NCI-H1694 treated with DMSO at 0.1 percent for 48 hours (cell line): ENCODE measurements at regions not wholly inside any gene's neighbourhood (a gene's known extent, or its start where the extent isn't known, plus 50 kb on each side); places are given as distances from the start of the nearest gene placed in this dataset.

Experiments
- DNase-seq: peaks from one replicate; lab custom pipeline; 2025; lab: John Stamatoyannopoulos, UW

DNA sequence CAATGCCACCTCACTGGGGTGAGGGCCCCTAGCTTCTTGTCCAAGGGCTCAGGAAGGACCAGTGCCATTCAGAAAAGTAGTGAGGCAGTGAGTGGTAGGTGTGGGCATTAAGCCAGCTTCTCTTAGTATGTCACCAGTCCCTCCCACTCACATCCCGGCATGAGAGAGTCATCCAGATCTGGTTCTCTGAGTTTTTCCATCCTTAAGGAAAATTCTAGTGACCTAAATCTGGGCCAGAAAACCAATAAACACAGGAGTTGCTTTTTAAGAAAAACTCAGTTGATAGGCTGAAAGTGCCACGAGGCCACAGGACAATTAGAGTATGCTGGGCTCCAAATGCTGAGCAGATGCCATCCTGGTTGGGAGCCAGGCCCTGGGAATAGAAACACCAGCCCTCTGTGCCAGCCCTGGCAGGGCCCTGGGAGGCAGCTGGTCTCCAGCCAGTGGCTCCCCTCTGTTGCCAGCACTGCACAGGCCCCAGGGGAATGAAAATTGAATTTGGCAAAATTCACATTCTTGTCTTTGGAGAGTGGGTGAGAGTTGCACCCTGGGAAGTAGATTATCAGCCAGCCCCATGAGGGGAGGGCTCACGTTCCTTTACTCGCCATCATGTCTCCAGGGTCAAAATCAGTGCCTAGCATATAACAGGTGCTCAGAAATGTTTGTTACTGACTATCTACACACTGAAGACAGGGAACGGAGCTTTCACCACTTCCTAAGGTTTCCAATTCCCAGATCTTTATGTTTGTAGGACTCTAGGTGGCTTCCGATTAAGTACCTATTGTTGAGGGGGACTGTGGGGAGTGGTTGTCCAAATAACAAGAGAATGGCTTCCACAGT lies 52.8 kb downstream of the FAM43A start:
- peak; percentile 96 for DNase-seq

DNA sequence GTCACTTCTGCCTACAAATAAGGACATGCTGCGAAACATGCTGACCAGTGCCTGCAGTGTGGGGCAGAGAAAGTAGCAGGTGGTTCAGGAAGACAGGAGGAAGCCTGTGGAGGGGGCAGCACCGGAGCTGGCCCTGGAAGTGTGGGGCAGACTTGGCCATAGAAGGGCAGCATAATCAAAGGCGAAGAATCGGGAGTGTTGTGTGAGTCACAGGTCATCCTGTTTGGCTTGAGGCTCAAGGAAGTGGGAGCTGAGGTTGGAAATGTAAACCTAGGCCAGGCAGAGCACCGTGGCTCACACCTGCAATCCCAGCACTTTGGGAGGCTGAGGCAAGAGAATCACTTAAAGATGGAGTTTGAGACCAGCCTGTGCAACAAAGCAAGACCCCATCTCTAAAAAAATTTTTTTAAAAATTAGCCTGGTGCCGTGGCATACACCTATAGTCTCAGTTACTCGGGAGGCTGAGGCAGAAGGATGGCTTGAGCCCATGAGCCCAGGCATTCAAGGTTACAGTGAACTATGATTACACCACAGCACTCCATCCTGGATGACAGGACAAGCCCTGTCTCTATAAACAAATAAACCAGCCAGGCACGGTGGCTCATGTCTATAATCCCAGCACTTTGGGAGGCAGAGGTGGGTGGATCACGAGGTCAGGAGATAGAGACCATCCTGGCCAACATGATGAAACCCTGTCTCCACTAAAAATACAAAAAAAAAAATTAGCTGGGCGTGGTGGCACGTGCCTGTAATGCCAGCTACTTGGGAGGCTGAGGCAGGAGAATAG lies 54.0 kb downstream of the FAM43A start:
- DNase-seq = no peak

DNA sequence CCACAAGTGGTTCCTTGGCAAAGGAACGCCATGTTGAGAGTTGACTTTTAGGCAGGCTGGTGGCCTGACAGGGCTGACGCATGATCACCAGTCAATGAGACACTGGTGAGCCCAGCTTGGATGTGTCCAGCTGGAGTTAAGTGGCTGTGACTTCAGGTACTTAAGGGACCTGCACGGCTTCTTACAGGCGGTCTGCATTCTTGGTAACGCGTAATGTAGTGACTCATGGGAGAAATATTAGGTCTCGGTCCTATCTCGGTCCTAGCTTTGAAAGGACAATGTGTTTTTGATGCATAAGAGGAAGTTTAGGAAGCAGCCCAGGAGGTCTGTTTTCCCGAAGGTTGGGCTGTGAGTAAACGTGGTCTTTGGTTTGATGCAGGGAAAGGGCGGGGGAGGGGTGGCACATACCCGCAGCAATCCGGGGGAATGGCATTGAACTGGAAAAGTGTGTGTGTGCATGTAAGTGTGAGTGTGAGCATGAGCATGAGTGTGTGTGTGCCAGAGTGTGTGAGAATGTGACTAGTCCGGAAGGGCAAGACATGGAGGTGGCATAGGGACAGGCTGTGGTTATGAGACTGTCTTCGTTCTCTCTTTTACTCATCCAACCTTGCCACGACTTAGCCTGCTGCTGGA lies 55.3 kb downstream of the FAM43A start:
- no peak for DNase-seq

- no peak for DNase-seq
Measured at GRCh38 chr3:194741916-194742315, 56.2 kb downstream of the FAM43A start.

DNA sequence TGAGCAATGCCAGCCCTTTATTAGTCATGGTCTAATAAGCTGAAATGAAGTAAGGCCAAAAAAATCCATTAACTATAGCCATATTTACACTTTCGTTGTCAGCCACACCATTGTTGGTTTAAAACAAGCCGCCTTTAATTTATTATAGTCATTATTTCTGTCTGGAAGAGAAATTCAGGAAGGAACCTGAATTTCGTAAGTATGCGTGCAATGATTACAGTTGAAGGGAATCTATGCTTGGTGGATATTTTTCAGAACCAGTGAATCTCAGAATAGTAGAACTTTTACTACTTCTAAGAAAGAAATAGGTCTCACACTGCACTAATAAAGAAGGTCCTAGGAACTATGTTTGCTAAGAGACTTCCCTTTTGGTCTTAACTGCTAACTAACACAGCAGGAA lies 59.1 kb downstream of the FAM43A start:
- no peak for DNase-seq

- DNase-seq = no peak
Measured at GRCh38 chr3:194745422-194746184, 59.9 kb downstream of the FAM43A start.

DNA sequence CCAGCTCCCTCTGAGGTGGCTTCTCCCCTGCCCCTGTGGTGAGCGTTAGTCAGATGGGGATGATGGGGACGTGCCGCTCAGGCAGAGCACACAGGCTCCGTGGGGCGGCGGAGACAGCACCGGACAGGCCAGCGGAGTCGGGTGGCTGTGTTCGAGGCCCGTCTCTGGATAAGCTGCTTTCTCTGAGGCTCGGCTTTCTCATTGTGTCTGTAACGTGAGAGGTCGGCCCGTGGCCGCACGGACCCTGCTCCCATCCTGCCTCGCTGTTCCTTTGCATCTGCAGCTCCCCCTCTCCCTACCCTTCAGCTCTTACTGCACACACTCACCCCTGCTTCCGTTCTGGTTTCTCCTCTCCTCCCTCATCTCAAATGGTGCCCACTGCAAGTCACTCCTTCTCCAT lies 62.5 kb downstream of the FAM43A start:
- DNase-seq = no peak

DNA sequence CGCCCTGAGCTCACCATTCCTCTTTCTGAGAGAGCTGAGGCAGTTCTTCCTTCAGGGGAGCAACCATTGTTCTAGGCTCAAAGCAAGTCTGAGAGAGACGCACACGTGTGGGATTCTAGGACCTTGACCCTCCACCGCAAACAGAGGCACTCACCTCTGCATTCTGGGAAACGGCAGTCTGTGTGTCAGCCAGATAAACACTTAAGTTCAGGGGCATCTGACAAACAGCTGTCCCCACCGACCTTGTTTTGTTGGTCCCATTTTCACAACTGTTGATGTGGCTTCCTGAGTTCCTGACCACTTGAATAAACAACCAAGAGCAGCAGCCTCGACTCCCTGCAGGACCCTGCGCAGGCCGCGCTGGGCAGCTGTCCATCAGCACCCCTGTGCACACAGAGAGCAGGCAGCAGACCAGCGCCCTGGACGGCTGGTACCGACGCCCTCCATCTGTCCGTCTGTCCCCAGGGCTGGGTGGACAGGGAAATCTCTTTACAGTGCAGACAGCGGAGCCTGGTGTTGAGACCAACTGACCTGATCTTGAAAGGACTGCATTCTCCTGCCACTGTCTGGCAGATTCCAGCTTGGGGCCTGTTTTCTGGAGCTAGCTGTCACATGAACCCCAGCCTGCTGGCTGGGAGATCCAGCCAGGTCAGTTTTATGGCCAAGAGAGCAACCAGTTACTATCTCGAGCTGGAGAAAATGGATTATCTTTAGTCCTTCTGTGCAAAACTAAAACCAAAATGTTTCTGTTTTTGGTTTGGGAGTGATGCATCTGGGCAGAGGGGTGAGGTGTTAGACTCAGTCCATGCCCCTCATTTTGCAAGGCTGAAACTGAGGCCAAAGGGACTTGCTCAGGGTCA lies 64.2 kb downstream of the FAM43A start:
- DNase-seq = no peak

DNA sequence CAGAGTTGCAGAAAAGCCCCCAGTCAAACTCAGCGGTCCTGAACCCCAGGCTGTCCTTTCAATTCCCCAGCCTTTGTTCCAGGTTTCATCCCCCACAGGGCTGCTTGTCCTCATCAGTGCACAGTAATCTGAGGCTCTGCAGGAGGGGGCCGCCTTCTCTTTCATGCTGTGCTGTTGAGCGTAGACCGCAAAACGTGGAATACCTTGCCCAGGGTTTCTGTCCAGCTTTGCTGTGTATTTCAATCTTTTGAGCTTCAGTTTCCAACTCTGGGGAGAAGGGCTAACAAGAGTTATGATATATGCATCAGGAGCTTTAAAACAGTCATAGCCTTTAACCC lies 64.8 kb downstream of the FAM43A start:
- DNase-seq = no peak

DNA sequence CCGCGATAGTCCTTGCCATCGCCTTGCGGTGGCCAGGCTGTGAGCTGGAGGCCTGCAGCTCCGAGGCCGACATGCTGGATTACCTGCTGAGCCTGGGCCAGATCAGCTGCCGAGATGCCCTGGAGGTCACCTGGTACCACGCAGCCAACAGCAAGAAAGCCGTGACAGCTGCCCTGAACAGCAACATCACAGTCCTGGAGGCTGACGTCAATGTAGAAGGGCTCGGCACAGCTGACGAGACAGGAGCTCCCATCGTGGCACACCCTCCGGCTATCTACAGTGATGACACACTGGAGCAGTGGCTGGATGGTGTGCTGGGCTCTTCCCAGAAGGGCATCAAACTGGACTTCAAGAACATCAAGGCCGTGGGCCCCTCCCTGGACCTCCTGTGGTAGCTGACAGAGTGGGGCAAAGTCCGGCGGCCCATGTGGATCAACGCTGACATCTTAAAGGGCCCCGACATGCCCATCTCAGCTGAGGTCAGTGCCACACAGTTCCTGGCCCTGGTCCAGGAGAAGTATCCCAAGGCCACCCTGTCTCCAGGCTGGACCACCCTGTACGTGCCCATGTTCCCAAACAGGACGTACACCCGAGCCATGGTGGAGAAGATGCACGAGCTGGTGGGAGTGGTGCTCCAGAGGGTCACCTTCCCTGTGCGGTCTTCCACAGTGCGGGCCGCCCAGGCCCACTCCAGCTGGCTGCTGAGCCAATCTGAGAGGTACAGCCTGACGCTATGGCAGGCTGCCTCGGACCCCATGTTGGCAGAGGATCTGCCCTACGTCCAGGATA lies 70.2 kb downstream of the FAM43A start:
- no peak for DNase-seq

GRCh38 chr3:194756460-194756779 lies 70.7 kb downstream of the FAM43A start:
- DNase-seq = no peak

DNA sequence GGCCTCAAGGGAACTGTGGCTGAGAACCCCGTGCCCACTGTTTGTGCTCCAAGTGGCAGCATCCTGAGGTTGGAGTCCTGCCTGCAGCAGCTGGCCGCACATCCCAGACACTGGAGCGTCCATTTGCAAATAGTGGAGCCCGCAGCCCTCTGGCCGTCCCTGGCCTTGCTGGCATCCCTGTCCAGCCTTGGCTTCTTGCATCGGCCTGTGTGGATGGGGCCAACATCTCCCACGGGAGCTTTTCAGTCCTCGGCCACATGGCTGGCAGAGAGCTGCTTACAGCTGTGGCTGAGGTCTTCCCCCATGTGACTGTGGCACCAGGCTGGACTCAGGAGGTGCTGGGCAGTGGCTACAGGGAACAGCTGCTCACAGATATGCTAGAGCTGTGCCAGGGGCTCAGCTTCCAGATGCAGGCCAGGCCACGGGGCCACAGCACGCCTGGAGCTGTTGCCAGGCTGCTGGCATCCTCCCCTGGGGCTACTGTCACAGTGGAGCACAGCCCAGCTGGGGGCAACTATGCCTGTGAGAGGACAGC lies 71.2 kb downstream of the FAM43A start:
- DNase-seq = no peak

DNA sequence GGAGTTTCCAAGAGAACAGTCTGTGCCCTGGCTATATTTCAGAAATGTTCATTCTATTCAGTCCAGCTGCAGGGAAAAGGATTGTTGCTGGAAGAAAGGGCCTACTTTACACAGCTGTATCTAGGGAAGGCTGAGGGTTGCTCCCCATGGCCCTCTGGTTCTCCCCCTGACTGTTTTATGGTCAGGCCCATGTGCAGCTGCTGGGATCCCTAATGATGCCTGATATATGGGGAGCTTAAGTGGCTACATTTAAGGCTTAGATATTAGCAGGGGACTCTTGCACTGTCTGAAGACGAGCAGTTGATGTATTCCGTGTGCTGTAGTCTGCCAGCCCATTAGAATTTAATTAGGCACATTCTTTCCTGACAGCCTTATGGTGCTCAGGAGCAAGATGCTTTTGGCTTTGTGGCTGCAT lies 72.0 kb downstream of the FAM43A start:
- peak; percentile 34 for DNase-seq

GRCh38 chr3:194758716-194759115 lies 73.0 kb downstream of the FAM43A start:
- peak; percentile 35 for DNase-seq

DNA sequence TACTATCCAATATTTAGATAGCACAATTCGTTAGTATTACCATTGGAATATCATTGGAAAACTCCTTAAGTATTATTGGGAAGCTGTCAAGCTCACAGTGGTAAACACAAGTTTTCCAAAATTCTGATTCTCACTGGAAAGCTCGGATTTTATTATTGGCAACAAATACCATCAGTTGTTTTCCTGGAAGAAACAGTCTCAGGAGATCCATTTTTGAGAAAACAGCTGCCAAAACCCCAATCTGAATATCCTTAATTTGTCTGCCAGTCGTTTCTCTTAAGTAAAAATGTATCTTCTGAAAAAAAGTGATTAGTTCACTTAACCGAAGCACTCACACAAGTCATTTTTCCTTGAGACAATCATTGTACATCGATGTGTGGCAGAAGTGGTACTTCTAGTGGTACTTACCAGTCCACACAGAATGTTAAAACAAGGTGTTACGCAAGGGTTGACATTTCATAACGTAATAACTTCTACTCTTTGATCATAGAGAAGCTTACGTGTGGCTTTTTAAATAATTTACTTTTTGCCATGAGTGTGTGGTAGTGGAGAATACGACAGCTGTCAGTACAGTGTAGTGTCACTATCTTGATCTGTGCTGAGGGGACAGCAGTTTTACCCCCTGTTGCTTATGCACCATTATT lies 74.9 kb downstream of the FAM43A start:
- DNase-seq = no peak

GRCh38 chr3:194761384-194761783 lies 75.7 kb downstream of the FAM43A start:
- no peak for DNase-seq

DNA sequence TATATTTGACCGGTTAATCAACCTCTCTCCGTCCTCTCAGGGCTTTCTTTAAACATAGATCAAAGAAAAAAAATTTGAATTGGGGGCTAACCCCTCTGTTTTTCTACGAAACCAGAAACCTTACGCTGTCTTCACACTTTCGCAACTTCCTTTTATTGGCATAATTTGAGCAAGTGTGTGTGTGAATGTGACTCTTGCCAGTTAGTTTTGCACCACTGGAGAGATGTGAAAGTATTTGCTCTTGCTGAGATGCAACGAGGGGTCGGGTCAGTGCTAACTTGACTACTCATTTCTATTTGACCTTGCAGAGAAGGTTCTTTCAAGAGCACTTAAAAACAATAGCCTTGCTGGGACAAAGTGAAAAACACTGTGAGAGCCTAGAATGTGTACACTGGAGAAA lies 81.2 kb downstream of the FAM43A start:
- DNase-seq = no peak

DNA sequence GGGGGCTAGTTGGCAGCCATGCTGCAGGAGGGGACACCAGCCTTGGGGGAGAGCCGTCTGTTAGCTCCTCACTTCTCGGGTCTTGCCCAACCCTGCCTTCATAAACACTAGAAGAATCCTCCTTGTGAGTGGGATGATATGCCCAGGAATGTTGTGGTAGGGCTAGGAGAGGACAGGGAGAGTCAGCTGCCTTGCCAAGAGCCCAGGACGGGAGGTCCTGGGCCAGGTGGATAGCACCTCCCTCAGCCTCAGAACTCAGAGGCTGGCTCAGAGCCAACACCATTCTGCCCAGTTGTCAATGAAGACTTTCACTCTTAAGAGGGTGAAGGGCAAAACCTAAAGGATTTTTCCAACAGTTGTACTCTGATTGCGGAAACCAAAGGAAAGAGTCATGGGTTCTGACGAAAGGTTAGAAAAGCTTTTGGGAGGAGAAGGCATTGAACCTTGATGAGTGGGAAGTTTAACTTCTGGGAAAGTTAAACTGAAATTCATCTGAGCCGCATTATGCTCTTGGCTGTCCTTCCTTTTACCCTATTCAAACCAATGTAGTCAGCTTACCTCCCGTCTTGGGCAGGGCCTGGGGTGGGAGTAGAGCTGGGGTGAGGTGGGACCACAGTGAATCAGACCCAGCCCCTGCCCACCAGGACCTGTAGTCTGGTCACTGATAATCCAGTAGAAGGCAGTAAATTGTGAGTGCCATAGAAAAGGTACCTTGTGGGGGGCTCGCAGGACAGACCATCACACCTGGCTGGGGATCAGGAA lies 81.9 kb downstream of the FAM43A start:
- DNase-seq = no peak

GRCh38 chr3:194768586-194768985 lies 82.9 kb downstream of the FAM43A start:
- no peak for DNase-seq
